Adrenal gland (tissue), 9 donors: ENCODE measurements at regions not wholly inside any gene's neighbourhood (a gene's known extent, or its start where the extent isn't known, plus 50 kb on each side); places are given as distances from the start of the nearest gene placed in this dataset.

Experiments used
- DNase-seq, 7 donors: peaks; one replicate each; pipeline ENCODE4 v3.0.0-alpha.2; 2019 to 2020
- H3K27ac ChIP-seq, 5 donors: fragments of 200-600 bp; sonication (generic) in 4 of 5; 1 replicate in 3 of 5; 2 replicates in 2 of 5; pipeline versions ENCODE4 v1.5.1 to v1.8.0; 2016 to 2020; ENCODE audit warnings: mild to moderate bottlenecking in 1 of 5
- H3K27me3 ChIP-seq: fragments of 200-600 bp; 2 replicates; pipeline ENCODE4 v1.8.0; 2021
- H3K36me3 ChIP-seq, 2 donors: fragments of 200-600 bp; replicated peaks in 1 of 2; 1 replicate in 1 of 2; 2 replicates in 1 of 2; pipeline versions ENCODE4 v1.5.1 to v1.8.0; 2018 to 2022
- H3K4me1 ChIP-seq, 2 donors: fragments of 200-600 bp; replicated peaks in 1 of 2; 1 replicate in 1 of 2; 2 replicates in 1 of 2; pipeline versions ENCODE4 v1.5.1 to v1.8.0; 2018 to 2021
- H3K4me3 ChIP-seq, 4 donors: fragments of 200-600 bp; sonication (generic) in 3 of 4; one replicate each; pipeline ENCODE4 v1.5.1; 2016 to 2018
- H3K9me3 ChIP-seq, 3 donors: fragments of 200-600 bp; sonication (generic) in 1 of 3; replicated peaks in 1 of 3; 1 replicate in 2 of 3; 2 replicates in 1 of 3; pipeline versions ENCODE4 v1.5.1 to v1.8.0; 2016 to 2021
- CTCF ChIP-seq, 6 experiments: fragments of 450-650 bp in 4 of 6; fragments of 200-600 bp in 2 of 6; sonication (generic) in 1 of 6; IDR thresholded peaks; 1 replicate in 5 of 6; 2 replicates in 1 of 6; pipeline versions ENCODE4 v1.5.1 to v1.8.0; 2016 to 2021; ENCODE audit warnings: antibody characterized with exemption in 6 of 6, mild to moderate bottlenecking in 2 of 6, moderate library complexity in 1 of 6
- POLR2A ChIP-seq, 2 donors: fragments of 450-650 bp; IDR thresholded peaks; one replicate each; pipeline ENCODE4 v1.6.1; 2017; ENCODE audit warnings: antibody characterized with exemption in 2 of 2, mild to moderate bottlenecking in 2 of 2, moderate library complexity in 1 of 2
- WGBS, 4 donors: extraction: QIAGEN DNeasy Blood & Tissue Kit in 2 of 4; methylation state at CpG; one replicate each; pipeline versions ENCODE4 v1.1.5 to v1.1.7; 2013 to 2017; 5-methylcytosine and 5-hydroxymethylcytosine counted together
- intact Hi-C, 2 donors: fragments of 100-400 bp; cut with DNase I; formaldehyde crosslinking; loops; one replicate each; pipeline versions ENCODE4 v1.14.1 to v1.15.0; 2022 to 2023
- donor health status: healthy with polysubstance abuse.
- donor health status: Bipolar disorder and iron deficiency.
- donor health status: DM: yes; HTN: yes; CAD: no.
- donor health status: DM: no; HTN: no; CAD: no.
- donor health status: DM: no; HTN: no; CAD: no.

DNA sequence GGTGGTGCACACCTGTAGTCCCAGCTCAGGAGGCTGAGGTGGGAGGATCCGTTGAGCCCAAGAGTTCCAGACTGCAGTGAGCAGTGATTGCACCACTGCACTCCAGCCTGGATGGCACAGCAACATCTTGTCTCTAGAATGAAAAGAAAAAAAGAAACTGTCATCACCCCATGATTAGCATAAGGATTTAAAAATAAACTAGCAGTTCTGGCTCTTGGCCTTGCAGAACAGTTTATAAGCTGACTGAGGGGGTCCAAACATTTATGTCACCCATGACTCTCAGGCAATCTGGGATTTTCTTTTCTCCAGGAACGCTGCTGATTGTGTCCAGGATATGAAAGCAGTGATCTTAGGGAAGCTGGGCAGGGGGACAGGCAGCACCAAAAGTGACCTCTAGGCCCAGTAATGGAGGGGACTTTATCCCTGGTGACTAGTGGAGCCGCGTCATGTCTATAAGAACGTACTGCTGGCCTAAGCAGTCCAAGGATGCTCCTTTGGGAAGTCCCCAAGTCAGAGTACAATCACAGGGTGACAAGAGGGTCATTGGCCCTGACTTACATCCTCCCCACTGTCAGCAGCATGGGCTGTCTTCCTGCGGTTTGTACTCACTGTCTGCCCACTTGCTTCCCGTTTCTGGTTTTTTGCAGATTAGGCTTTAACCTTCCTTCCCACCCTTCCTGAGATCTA is 177.4 kb downstream of the ARHGAP12 start:
- DNase-seq = peak in 6 of 7 donors; percentile 35 to 71 (median 56)
- peak in 1 of 6 experiments; percentile 11 for TF ChIP-seq CTCF (IDR thresholded peaks at IDR 0.05)
- no peak for TF ChIP-seq POLR2A (IDR thresholded peaks at IDR 0.05)
- Histone ChIP-seq H3K4me3 (no peak overlapping the region), H3K36me3 (no peaks in the 10 kb centered on the region), H3K9me3 (no peaks in the 10 kb centered on the region), H3K4me1 (peaks cover 12 to 44% of the 10 kb centered on the region in 2 donors), H3K27ac (peak overlapping the region in 2 of 5 donors; percentile 48 to 59), H3K27me3 (no peaks in the 10 kb centered on the region)
- 61 to 68% (median 64%) methylated on average over 7 of the region's 7 CpGs for WGBS, 4 donors
- intact Hi-C loops = no loop called here

DNA sequence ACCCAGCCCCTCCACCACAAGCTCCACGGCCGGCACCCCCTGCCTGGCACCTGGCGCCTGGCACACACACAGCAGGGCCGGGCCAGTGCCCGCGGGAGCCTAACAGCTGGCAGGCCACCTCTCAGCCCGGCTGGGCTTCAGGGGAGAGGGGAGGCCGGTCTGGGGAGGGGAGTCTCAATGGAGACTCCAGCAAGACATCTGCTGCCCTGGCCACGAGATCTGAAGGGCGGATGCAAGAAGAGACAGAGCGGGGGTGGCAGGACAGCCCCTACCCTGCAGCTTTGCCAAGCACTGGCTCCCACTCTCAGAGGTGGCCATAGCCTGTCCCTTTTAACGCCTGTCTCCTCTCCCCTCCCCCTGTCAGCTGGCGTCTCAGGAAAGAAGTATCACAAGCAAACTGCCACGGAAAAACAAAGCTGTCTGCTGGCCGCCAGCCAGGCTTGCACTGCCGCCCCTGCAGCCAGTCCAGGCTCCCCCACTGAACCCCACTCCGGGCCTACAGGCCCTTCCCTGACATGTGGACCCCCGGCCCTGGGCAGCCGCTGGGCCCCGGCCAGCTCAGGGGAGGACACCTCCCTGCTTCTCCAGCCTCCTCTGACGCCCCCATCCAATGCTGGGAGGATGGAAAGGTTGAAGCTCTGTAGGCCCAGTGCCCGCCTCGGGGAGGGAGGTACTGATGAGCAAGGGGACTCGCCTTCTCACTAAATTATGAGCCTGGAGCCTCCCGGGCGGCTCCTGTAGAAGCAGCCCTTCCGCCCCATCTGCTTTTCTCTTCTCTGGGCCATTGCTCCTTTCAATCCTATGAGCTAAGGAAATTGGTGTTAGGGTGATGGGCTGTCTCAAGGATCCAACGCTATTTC is 178.4 kb downstream of the ARHGAP12 start:
- intact Hi-C loops = no loop called here
- Histone ChIP-seq H3K4me1 (peaks cover 9 to 41% of the 10 kb centered on the region in 2 donors), H3K27me3 (no peaks in the 10 kb centered on the region), H3K36me3 (no peaks in the 10 kb centered on the region), H3K27ac (peak overlapping the region in 3 of 5 donors; percentile 5 to 64 (median 48)), H3K9me3 (no peaks in the 10 kb centered on the region), H3K4me3 (no peak overlapping the region)
- 49 to 60% (median 55%) methylated on average over 15 to 28 of the region's 28 CpGs for WGBS, 4 donors
- no peak for TF ChIP-seq POLR2A (IDR thresholded peaks at IDR 0.05)
- no peak for TF ChIP-seq CTCF (IDR thresholded peaks at IDR 0.05)
- DNase-seq = peak in 4 of 7 donors; percentile 40 to 70 (median 60)

GRCh38 chr10:31749301-31749700 is 179.3 kb downstream of the ARHGAP12 start:
- no peaks in the 10 kb centered on the region for H3K27me3 ChIP-seq
- no peak overlapping the region for H3K4me3 ChIP-seq
- no peaks in the 10 kb centered on the region for H3K9me3 ChIP-seq
- peak overlapping the region in 1 of 5 donors; percentile 7 for H3K27ac ChIP-seq
- TF ChIP-seq POLR2A (IDR thresholded peaks at IDR 0.05) (no peak), CTCF (IDR thresholded peaks at IDR 0.05) (no peak)
- 82 to 93% (median 87%) methylated on average over 3 to 13 of the region's 13 CpGs for WGBS, 4 donors
- intact Hi-C loops = no loop called here
- peaks cover under 1 to 32% of the 10 kb centered on the region in 2 donors for H3K4me1 ChIP-seq
- no peak for DNase-seq
- no peaks in the 10 kb centered on the region for H3K36me3 ChIP-seq

DNA sequence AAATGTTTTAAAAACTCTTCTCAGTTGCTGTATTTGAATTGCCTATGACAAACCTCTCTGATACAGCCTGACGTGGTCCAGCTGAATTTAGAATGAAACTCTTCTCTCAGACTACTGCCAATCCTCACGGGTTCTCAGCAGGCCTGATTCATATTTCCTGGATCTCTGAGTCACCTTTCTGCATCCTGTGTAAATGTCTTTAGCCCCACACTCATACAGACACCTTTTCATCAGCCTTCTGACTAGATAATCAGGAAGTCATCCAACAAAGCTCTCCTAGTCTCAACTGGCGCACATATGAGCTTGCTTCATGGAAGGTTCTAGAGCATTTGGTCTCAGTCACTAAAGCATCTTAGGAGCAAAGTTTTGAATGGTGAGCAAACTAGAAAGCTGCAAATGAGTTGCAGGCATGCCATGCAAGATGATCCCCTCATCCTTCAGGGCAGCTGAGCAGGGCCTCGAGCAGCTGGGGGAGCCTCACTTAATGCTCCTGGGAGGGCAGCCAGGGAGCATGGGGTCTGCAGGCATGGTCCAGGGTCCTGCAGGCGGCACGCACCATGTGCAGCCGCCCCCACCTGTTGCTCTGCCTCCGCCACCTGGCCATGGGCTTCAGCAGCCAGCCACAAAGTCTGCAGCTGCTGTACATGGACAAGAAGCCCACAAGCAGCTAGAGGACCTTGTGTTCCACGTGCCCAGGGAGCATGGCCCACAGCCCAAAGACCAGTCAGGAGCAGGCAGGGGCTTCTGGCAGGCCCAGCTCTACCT is 182.8 kb downstream of the ARHGAP12 start:
- no peak overlapping the region for H3K4me3 ChIP-seq
- peak in 2 of 7 donors; percentile 16 to 63 for DNase-seq
- H3K9me3 ChIP-seq = no peaks in the 10 kb centered on the region
- peaks cover 0 to 20% of the 10 kb centered on the region in 2 donors for H3K4me1 ChIP-seq
- intact Hi-C loops = no loop called here
- no peaks in the 10 kb centered on the region for H3K36me3 ChIP-seq
- no peak for TF ChIP-seq CTCF (IDR thresholded peaks at IDR 0.05)
- no peak for TF ChIP-seq POLR2A (IDR thresholded peaks at IDR 0.05)
- 55 to 82% (median 78%) methylated on average over 4 to 9 of the region's 9 CpGs for WGBS, 4 donors
- peak overlapping the region in 2 of 5 donors; percentile 53 to 60 for H3K27ac ChIP-seq
- H3K27me3 ChIP-seq = no peaks in the 10 kb centered on the region
